Adrenal gland (tissue), 5 donors: ENCODE measurements at regions not wholly inside any gene's neighbourhood (a gene's known extent, or its start where the extent isn't known, plus 50 kb on each side); places are given as distances from the start of the nearest gene placed in this dataset.

Experiments
- CTCF ChIP-seq, 6 experiments: fragments of 450-650 bp in 4 of 6; fragments of 200-600 bp in 2 of 6; sonication (generic) in 1 of 6; IDR thresholded peaks; 1 replicate in 5 of 6; 2 replicates in 1 of 6; pipeline versions ENCODE4 v1.5.1 to v1.8.0; 2016 to 2021; ENCODE audit warnings: antibody characterized with exemption in 6 of 6, mild to moderate bottlenecking in 2 of 6, moderate library complexity in 1 of 6
- POLR2A ChIP-seq, 2 donors: fragments of 450-650 bp; IDR thresholded peaks; one replicate each; pipeline ENCODE4 v1.6.1; 2017; ENCODE audit warnings: antibody characterized with exemption in 2 of 2, mild to moderate bottlenecking in 2 of 2, moderate library complexity in 1 of 2
- donor health status: DM: no; HTN: no; CAD: no.

- TF ChIP-seq POLR2A (IDR thresholded peaks at IDR 0.05) (no peak), CTCF (IDR thresholded peaks at IDR 0.05) (no peak)
Observed at GRCh38 chr2:176424746-176425145, 155.5 kb downstream of the MTX2 start.
